OCI-LY1 (cell line): ENCODE measurements at regions not wholly inside any gene's neighbourhood (a gene's known extent, or its start where the extent isn't known, plus 50 kb on each side); places are given as distances from the start of the nearest gene placed in this dataset.
"Not testable (repeated sequence)": the region's sequence is repeated elsewhere in the genome, so short reads cannot be mapped to it uniquely, and the experiment has no call there.

Source experiments
- H2AFZ ChIP-seq: fragments of 200-600 bp; sonication (generic), shearing (Covaris generic); 2 replicates; pipeline ENCODE4 v1.6.0; 2014; ENCODE audit warnings: antibody characterized with exemption, mild to moderate bottlenecking, low read length
- H3F3A ChIP-seq: fragments of 200-600 bp; sonication (generic), shearing (Covaris generic); 2 replicates; pipeline ENCODE4 v1.6.0; 2014; ENCODE audit warnings: mild to moderate bottlenecking, antibody characterized with exemption, low read length, moderate library complexity; ENCODE audit not compliant: insufficient read depth
- H3K27ac ChIP-seq: fragments of 200-600 bp; sonication (generic); 2 replicates; pipeline ENCODE4 v1.5.1; 2014; ENCODE audit warnings: low read length, mixed run types, mild to moderate bottlenecking, low read depth; ENCODE audit not compliant: poor library complexity, severe bottlenecking
- H3K27me3 ChIP-seq: fragments of 200-600 bp; sonication (generic); 2 replicates; pipeline ENCODE4 v1.6.0; 2014; ENCODE audit warnings: antibody characterized with exemption, mild to moderate bottlenecking, low read length, moderate library complexity; ENCODE audit not compliant: insufficient read depth
- H3K36me3 ChIP-seq: fragments of 200-600 bp; sonication (generic); 2 replicates; pipeline ENCODE4 v1.6.1; 2014; ENCODE audit warnings: mild to moderate bottlenecking, antibody characterized with exemption, low read length, moderate library complexity, mixed read lengths; ENCODE audit not compliant: insufficient read depth
- H3K4me1 ChIP-seq: fragments of 200-600 bp; sonication (generic); 2 replicates; pipeline ENCODE4 v1.5.1; 2014; ENCODE audit warnings: mild to moderate bottlenecking, low read length, moderate library complexity; ENCODE audit not compliant: insufficient read depth, severe bottlenecking
- H3K4me2 ChIP-seq: fragments of 200-600 bp; sonication (generic), shearing (Covaris generic); 2 replicates; pipeline ENCODE4 v1.6.1; 2014; ENCODE audit warnings: low read length
- H3K4me3 ChIP-seq: fragments of 200-600 bp; sonication (generic); 2 replicates; pipeline ENCODE4 v1.5.1; 2014; ENCODE audit warnings: low read length, low read depth, mild to moderate bottlenecking, mixed read lengths; ENCODE audit not compliant: poor library complexity, severe bottlenecking
- H3K79me2 ChIP-seq: fragments of 200-600 bp; shearing (Covaris generic); 2 replicates; pipeline ENCODE4 v1.6.1; 2016; ENCODE audit warnings: mixed run types, low read length, mixed read lengths; ENCODE audit not compliant: insufficient read depth
- H3K9ac ChIP-seq: fragments of 200-600 bp; sonication (generic), shearing (Covaris generic); 2 replicates; pipeline ENCODE4 v1.6.1; 2014; ENCODE audit warnings: mild to moderate bottlenecking, low read length, mixed read lengths
- H3K9me2 ChIP-seq: fragments of 200-600 bp; sonication (generic), shearing (Covaris generic); 2 replicates; pipeline ENCODE4 v1.6.1; 2014; ENCODE audit warnings: low read depth, mild to moderate bottlenecking, low read length, mixed read lengths
- H3K9me3 ChIP-seq: fragments of 200-600 bp; shearing (Covaris generic); 2 replicates; pipeline ENCODE4 v1.6.1; 2014; ENCODE audit warnings: low read length, mixed read lengths
- H4K20me1 ChIP-seq: fragments of 200-600 bp; sonication (generic), shearing (Covaris generic); 2 replicates; pipeline ENCODE4 v1.6.0; 2016; ENCODE audit warnings: mild to moderate bottlenecking, low read length; ENCODE audit not compliant: insufficient read depth
- CTCF ChIP-seq: fragments of 200-600 bp; sonication (generic), shearing (Covaris generic); IDR thresholded peaks from 2 replicates; pipeline ENCODE4 v1.5.1; 2017; ENCODE audit warnings: mild to moderate bottlenecking, antibody characterized with exemption, low read length, moderate library complexity, mixed read lengths
- EZH2 ChIP-seq: fragments of 200-600 bp; sonication (generic), shearing (Covaris generic); IDR thresholded peaks from 2 replicates; pipeline ENCODE4 v1.8.0; 2017; ENCODE audit warnings: borderline replicate concordance, mixed run types, mild to moderate bottlenecking, antibody characterized with exemption, low read length, moderate library complexity, mixed read lengths

- Histone ChIP-seq H2AFZ (no peak overlapping the region), H3K9ac (no peak overlapping the region), H3K27me3 (no peaks in the 10 kb centered on the region), H3F3A (no peaks in the 10 kb centered on the region), H3K4me2 (no peak overlapping the region), H3K9me2 (no peaks in the 10 kb centered on the region), H4K20me1 (no peaks in the 10 kb centered on the region), H3K4me3 (no peak overlapping the region), H3K27ac (no peak overlapping the region), H3K4me1 (no peaks in the 10 kb centered on the region), H3K9me3 (no peaks in the 10 kb centered on the region), H3K36me3 (no peaks in the 10 kb centered on the region), H3K79me2 (no peaks in the 10 kb centered on the region)
- no peak for TF ChIP-seq EZH2
- peak; percentile 15; the same call in 1 of the 2 replicates for TF ChIP-seq CTCF
Observed at GRCh38 chr4:91734682-91735081, 569.1 kb upstream of the GRID2 start.

GRCh38 chr4:91738831-91739230, 564.9 kb upstream of the GRID2 start:
- not testable (repeated sequence) for H3K36me3 ChIP-seq, H3K9ac ChIP-seq, H3K9me3 ChIP-seq, H3K9me2 ChIP-seq, H3F3A ChIP-seq, H3K4me3 ChIP-seq, H3K27ac ChIP-seq, H3K79me2 ChIP-seq, H3K27me3 ChIP-seq, H4K20me1 ChIP-seq, H2AFZ ChIP-seq, H3K4me2 ChIP-seq, H3K4me1 ChIP-seq

GRCh38 chr4:91746551-91746950, 557.2 kb upstream of the GRID2 start:
- H3K4me1 ChIP-seq, result no peaks in the 10 kb centered on the region
- TF ChIP-seq EZH2 (no peak), CTCF (no peak)
- H3K9ac ChIP-seq, result no peak overlapping the region
- H3K4me3 ChIP-seq, result no peak overlapping the region
- no peaks in the 10 kb centered on the region for H3K9me2 ChIP-seq
- no peak overlapping the region for H2AFZ ChIP-seq
- H4K20me1 ChIP-seq, result no peaks in the 10 kb centered on the region
- no peak overlapping the region for H3K4me2 ChIP-seq
- no peaks in the 10 kb centered on the region for H3K79me2 ChIP-seq
- no peaks in the 10 kb centered on the region for H3F3A ChIP-seq
- H3K27me3 ChIP-seq, result no peaks in the 10 kb centered on the region
- no peak overlapping the region for H3K27ac ChIP-seq
- no peaks in the 10 kb centered on the region for H3K36me3 ChIP-seq
- no peaks in the 10 kb centered on the region for H3K9me3 ChIP-seq

GRCh38 chr4:91751961-91752360, 551.8 kb upstream of the GRID2 start:
- Histone ChIP-seq H3K79me2 (no peaks in the 10 kb centered on the region), H3K27me3 (no peaks in the 10 kb centered on the region), H2AFZ (no peak overlapping the region), H3K9ac (no peak overlapping the region), H3F3A (no peaks in the 10 kb centered on the region), H3K27ac (no peak overlapping the region), H3K4me1 (no peaks in the 10 kb centered on the region), H3K4me2 (no peak overlapping the region), H3K9me3 (no peaks in the 10 kb centered on the region), H3K9me2 (no peaks in the 10 kb centered on the region), H3K36me3 (no peaks in the 10 kb centered on the region), H3K4me3 (no peak overlapping the region), H4K20me1 (no peaks in the 10 kb centered on the region)
- TF ChIP-seq EZH2 (no peak), CTCF (no peak)
